HCT116 (cell line): ENCODE measurements at regions not wholly inside any gene's neighbourhood (a gene's known extent, or its start where the extent isn't known, plus 50 kb on each side); places are given as distances from the start of the nearest gene placed in this dataset.

Experiments
- ATAC-seq: fragments of 200-7000 bp; cut with Tn5 transposase; 2 replicates; pipeline ENCODE4 v1.9.1; 2020; ENCODE audit warnings: mild to moderate bottlenecking, moderate library complexity
- BruUV-seq: library from RNA; stranded (reverse); fragments of 400-500 nt; replicated peaks from 2 replicates; lab custom pipeline; 2021; lab: Mats Ljungman, UMichigan
- CTCF ChIA-PET: fragments of 300-600 bp; sonication (Branson Sonifier 250); formaldehyde crosslinking; loops from one replicate; lab custom pipeline; 2021; ENCODE audit warnings: antibody characterized with exemption; lab: Charles Lee
- POLR2A ChIA-PET: fragments of 300-600, 350-600 bp; sonication (Branson Sonifier 250); formaldehyde crosslinking; loops from one replicate; lab custom pipeline; 2021; ENCODE audit warnings: antibody characterized with exemption; lab: Charles Lee
- RAD21 ChIA-PET, 2 experiments: fragments of 300-600 bp; sonication (Branson Sonifier 250); formaldehyde crosslinking; loops; one replicate each; lab custom pipeline; 2023; ENCODE audit warnings: low total read pairs in 2 of 2; ENCODE audit not compliant: uncharacterized antibody in 2 of 2, unreplicated experiment in 2 of 2, low non-redundant PET in 1 of 2; lab: Charles Lee
- DNase-seq: peaks from one replicate; pipeline ENCODE4 v3.0.0-alpha.2; 2010; ENCODE audit warnings: low read depth, low spot score
- H2AFZ ChIP-seq: fragments of 200-600 bp; shearing (Covaris generic), sonication (generic); 2 replicates; pipeline ENCODE4 v1.6.1; 2017; ENCODE audit warnings: low read depth, mixed run types, mixed read lengths, antibody characterized with exemption, low read length; ENCODE audit not compliant: poor library complexity, severe bottlenecking
- H3K27ac ChIP-seq: 2 replicates; pipeline ENCODE4 v1.5.1; 2012; ENCODE audit warnings: low read depth, low read length
- H3K27me3 ChIP-seq: fragments of 200-600 bp; sonication (generic); 2 replicates; pipeline ENCODE4 v1.6.1; 2016; ENCODE audit warnings: mixed run types, low read length, mixed read lengths; ENCODE audit not compliant: insufficient read depth
- H3K36me3 ChIP-seq, 2 experiments: fragments of 200-500 bp in 1 of 2; fragments of 200-600 bp in 1 of 2; sonication (Bioruptor generic) in 1 of 2; sonication (generic) in 1 of 2; 2 replicates each; pipeline versions ENCODE4 v1.5.1 to v1.6.1; 2014 to 2016; ENCODE audit warnings: low read length in 2 of 2, inconsistent platforms in 1 of 2, mixed read lengths in 1 of 2, mixed run types in 1 of 2; ENCODE audit not compliant: insufficient read depth in 2 of 2, control insufficient read depth in 1 of 2
- H3K4me1 ChIP-seq, 2 experiments: fragments of 200-600 bp in 1 of 2; sonication (generic) in 1 of 2; 2 replicates each; pipeline versions ENCODE4 v1.5.1 to v1.6.1; 2012 to 2017; ENCODE audit warnings: low read length in 2 of 2, inconsistent platforms in 1 of 2, mild to moderate bottlenecking in 1 of 2, mixed read lengths in 1 of 2, mixed run types in 1 of 2, moderate library complexity in 1 of 2; ENCODE audit not compliant: insufficient read depth in 2 of 2, control insufficient read depth in 1 of 2
- H3K4me2 ChIP-seq: fragments of 200-600 bp; sonication (generic); 2 replicates; pipeline ENCODE4 v1.6.1; 2017; ENCODE audit warnings: mixed run types, low read length, mixed read lengths
- H3K4me3 ChIP-seq, 2 experiments: fragments of 200-600 bp in 1 of 2; sonication (generic) in 1 of 2; replicated peaks in 1 of 2; 2 replicates each; pipeline ENCODE4 v1.5.1; 2011 to 2016; ENCODE audit warnings: low read length in 2 of 2, control low read depth in 1 of 2, low read depth in 1 of 2, mild to moderate bottlenecking in 1 of 2, mixed read lengths in 1 of 2, mixed run types in 1 of 2
- H3K79me2 ChIP-seq: fragments of 200-600 bp; sonication (generic); 2 replicates; pipeline ENCODE4 v1.6.1; 2017; ENCODE audit warnings: mild to moderate bottlenecking, mixed run types, low read length, moderate library complexity, mixed read lengths; ENCODE audit not compliant: insufficient read depth
- H3K9ac ChIP-seq: fragments of 200-600 bp; sonication (generic); 2 replicates; pipeline ENCODE4 v1.6.1; 2016; ENCODE audit warnings: low read length, mixed read lengths
- H3K9me2 ChIP-seq: fragments of 200-600 bp; sonication (generic), shearing (Covaris generic); 2 replicates; pipeline ENCODE4 v1.6.1; 2017; ENCODE audit warnings: mixed run types, mild to moderate bottlenecking, moderate library complexity; ENCODE audit not compliant: insufficient read depth
- H3K9me3 ChIP-seq, 2 experiments: fragments of 200-500 bp in 1 of 2; fragments of 200-600 bp in 1 of 2; sonication (Bioruptor generic) in 1 of 2; sonication (generic) in 1 of 2; 2 replicates each; pipeline ENCODE4 v1.6.1; 2014 to 2017; ENCODE audit warnings: low read length in 2 of 2, mixed read lengths in 2 of 2, inconsistent platforms in 1 of 2, low read depth in 1 of 2, mild to moderate bottlenecking in 1 of 2, mixed run types in 1 of 2, moderate library complexity in 1 of 2; ENCODE audit not compliant: control insufficient read depth in 1 of 2, insufficient read depth in 1 of 2
- H4K20me1 ChIP-seq: fragments of 200-600 bp; sonication (generic), shearing (Covaris generic); 2 replicates; pipeline ENCODE4 v1.6.1; 2017; ENCODE audit warnings: mixed run types, mild to moderate bottlenecking, moderate library complexity; ENCODE audit not compliant: insufficient read depth
- CEBPB ChIP-seq: IDR thresholded peaks from 2 replicates; pipeline ENCODE4 v1.6.1; 2012; ENCODE audit warnings: low read depth
- EGR1 ChIP-seq: IDR thresholded peaks from 2 replicates; pipeline ENCODE4 v1.6.1; 2012; ENCODE audit warnings: low read depth
- FOSL1 ChIP-seq: IDR thresholded peaks from 2 replicates; pipeline ENCODE4 v1.6.1; 2012; ENCODE audit warnings: low read depth
- POLR2A ChIP-seq: IDR thresholded peaks from 2 replicates; pipeline ENCODE4 v1.7.0; 2011; ENCODE audit warnings: borderline replicate concordance; ENCODE audit not compliant: insufficient read depth, insufficient read length; ENCODE audit errors: extremely low read depth
- POLR2AphosphoS5 ChIP-seq: IDR thresholded peaks from 2 replicates; pipeline ENCODE4 v1.6.1; 2011; ENCODE audit warnings: mild to moderate bottlenecking, low read depth, low read length, moderate library complexity
- RAD21 ChIP-seq: IDR thresholded peaks from 2 replicates; pipeline ENCODE4 v1.6.1; 2012; ENCODE audit warnings: low read depth, mild to moderate bottlenecking
- REST ChIP-seq: IDR thresholded peaks from 2 replicates; pipeline ENCODE4 v1.6.1; 2012; ENCODE audit warnings: low read depth
- SP1 ChIP-seq: IDR thresholded peaks from 2 replicates; pipeline ENCODE4 v1.6.1; 2012; ENCODE audit warnings: low read depth
- ZNF274 ChIP-seq: fragments of 200-500 bp; sonication (Bioruptor generic); IDR thresholded peaks from 2 replicates; pipeline ENCODE4 v1.6.1; 2014; ENCODE audit warnings: mild to moderate bottlenecking, low read depth, low read length, inconsistent platforms
- intact Hi-C: fragments of 100-400 bp; cut with micrococcal nuclease; formaldehyde crosslinking; loops from 2 replicates; pipeline ENCODE4 v1.10.0; 2022
- TF ChIP-seq, protein P1 (sequence below): IDR thresholded peaks from 2 replicates; pipeline ENCODE4 v1.6.1; 2012

GRCh38 chr5:179420476-179420875 is 75.2 kb upstream of the ADAMTS2 start:
- intact Hi-C loops, result no loop called here
- peaks cover 5% of the 10 kb centered on the region; the same call in 1 of the 2 replicates for H3K27me3 ChIP-seq
- RAD21 ChIA-PET, result no interaction called here
- no peaks in the 10 kb centered on the region for H4K20me1 ChIP-seq
- no peaks in the 10 kb centered on the region for H3K9me3 ChIP-seq
- no peaks in the 10 kb centered on the region for H3K4me1 ChIP-seq
- H3K4me3 ChIP-seq, result no peak overlapping the region
- CTCF ChIA-PET, result no interaction called here
- no peak overlapping the region for H3K9ac ChIP-seq
- DNase-seq (no peak), ATAC-seq (no peak)
- no TSS peak for BruUV-seq
- H3K79me2 ChIP-seq, result no peaks in the 10 kb centered on the region
- no peaks in the 10 kb centered on the region for H3K9me2 ChIP-seq
- H3K27ac ChIP-seq, result no peak overlapping the region
- no peak overlapping the region for H2AFZ ChIP-seq
- POLR2A ChIA-PET, result interaction anchor here (0.6 kb wide), 1 partner anchor 11 kb away, joined by 5 read pairs; no protein-coding TSS in a partner anchor
- H3K36me3 ChIP-seq, result no peaks in the 10 kb centered on the region
- no peak overlapping the region for H3K4me2 ChIP-seq
- no peak for TF ChIP-seq POLR2A
- no peak for TF ChIP-seq SP1
- TF ChIP-seq, protein P1, sequence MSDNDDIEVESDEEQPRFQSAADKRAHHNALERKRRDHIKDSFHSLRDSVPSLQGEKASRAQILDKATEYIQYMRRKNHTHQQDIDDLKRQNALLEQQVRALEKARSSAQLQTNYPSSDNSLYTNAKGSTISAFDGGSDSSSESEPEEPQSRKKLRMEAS, result no peak
- no peak for TF ChIP-seq FOSL1
- TF ChIP-seq EGR1, result no peak
- no peak for TF ChIP-seq ZNF274
- TF ChIP-seq POLR2AphosphoS5, result no peak

DNA sequence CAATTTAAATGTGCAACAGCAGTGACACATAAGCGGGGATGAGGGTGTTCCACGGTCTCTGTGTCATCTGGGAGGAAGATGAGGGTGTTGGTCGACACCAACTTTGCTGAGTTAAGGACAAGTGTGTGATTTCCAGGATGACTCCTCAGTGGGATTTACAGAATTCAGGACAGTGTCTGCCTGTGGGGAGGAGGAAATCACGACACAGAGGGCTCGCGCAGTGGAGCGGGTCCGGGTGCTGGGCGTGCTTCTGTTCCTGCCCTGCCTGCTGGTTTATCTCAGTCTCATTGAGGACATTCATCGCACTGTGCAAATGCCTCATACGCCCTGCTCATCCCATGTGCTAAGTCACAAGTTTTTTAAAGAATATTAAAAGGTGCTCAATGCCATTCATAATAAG is 73.7 kb upstream of the ADAMTS2 start:
- H3K36me3 ChIP-seq, result no peaks in the 10 kb centered on the region
- no peaks in the 10 kb centered on the region for H3K79me2 ChIP-seq
- H3K9me3 ChIP-seq, result no peaks in the 10 kb centered on the region
- ChIA-PET POLR2A (no interaction called here), CTCF (no interaction called here), RAD21 (no interaction called here)
- peaks cover 5% of the 10 kb centered on the region; the same call in 1 of the 2 replicates for H3K27me3 ChIP-seq
- no peak overlapping the region for H3K4me3 ChIP-seq
- H3K27ac ChIP-seq, result no peak overlapping the region
- no peak overlapping the region for H3K4me2 ChIP-seq
- no peak for DNase-seq
- no peaks in the 10 kb centered on the region for H3K9me2 ChIP-seq
- no peaks in the 10 kb centered on the region for H3K4me1 ChIP-seq
- ATAC-seq, result no peak
- no peak for TF ChIP-seq RAD21
- no peak for TF ChIP-seq CEBPB
- TF ChIP-seq REST, result no peak
- H3K9ac ChIP-seq, result no peak overlapping the region
- no peaks in the 10 kb centered on the region for H4K20me1 ChIP-seq
- intact Hi-C loops, result no loop called here
- H2AFZ ChIP-seq, result no peak overlapping the region
- BruUV-seq, result no TSS peak
